ENCODE measurements at regions not wholly inside any gene's neighbourhood (a gene's known extent, or its start where the extent isn't known, plus 50 kb on each side); places are given as distances from the start of the nearest gene placed in this dataset.

DNA sequence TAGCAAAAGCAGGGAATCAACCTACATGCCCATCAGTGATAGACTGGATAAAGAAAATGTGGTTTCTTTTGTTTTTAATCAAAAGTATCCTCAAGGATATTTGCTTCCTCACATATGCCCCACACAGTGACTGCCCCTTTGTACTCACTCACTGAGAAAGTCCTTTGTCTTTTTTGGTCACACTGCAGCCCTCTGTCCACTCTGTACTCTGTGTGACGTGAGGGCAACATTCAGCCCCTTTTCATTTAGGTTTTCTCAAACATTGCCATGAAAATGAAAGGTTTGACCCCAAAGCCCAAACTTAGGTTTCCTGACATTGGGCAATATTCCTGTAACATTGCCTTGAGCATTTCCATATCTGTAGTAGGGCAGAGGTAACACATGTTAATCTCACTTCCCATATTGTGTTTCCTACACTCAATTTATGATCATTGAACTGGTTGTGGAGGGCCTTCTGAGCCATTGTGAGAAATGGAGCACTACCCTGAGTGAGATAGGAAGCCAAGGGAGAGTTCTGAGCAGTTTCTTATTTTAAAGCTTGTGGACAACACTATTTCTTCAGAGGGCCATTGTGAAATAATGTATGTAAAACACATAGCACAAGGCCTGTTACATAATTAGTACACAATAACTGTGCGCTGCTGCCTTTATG, 501.9 kb upstream of the C1orf87 start:
- DNase-seq, result no peak

DNA sequence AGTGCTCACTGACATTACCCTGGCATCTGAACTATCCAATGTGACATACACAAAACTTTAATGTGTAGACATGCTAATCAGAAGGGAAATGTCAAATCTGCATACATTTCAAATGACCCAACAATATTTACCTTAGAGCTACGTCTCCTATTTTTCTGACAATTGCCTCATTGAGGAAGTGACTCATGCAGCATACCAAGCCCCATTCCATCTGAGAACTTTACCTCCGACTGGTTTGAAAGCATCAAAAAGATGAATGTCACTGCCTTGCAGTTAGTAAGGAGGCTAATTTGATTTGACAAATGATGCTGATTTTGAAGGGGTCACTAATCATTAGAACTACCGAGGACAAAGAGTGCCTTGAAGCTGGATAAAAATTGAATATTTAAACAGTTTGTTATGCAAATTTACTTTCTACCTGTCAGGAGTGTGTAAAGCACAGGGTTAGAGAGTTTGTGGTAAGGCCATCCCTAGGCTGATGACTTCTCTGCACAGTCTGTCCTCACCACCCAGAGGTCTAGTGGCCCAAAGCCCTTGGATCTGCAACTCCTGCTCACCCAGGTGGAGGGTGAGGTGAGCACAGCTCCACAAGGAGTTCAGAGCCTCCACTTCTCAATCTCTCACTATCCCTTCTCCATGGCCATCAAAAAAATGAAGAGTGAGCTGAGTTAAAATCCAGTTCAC, 500.3 kb upstream of the C1orf87 start:
- DNase-seq, result no peak

DNA sequence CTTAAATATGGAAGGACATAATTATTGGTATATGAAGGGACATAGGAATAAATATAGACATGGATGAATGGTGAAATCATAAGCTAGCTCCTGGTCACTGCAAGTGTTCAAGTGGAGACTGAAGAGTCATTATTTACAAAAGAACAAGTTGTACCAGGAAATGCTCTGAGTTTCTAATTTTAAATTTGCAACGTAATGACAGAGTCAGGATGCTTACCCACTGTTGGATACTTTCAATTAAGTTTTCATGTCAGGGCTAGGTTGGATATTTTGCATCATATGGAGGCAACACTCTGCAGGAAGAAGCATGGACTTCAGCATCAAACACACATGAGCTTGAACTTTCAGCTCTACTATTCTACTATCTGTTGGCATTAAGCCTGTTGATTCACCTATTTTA, 499.6 kb upstream of the C1orf87 start:
- DNase-seq, result no peak

- DNase-seq, result no peak
Measured at GRCh38 chr1:60572378-60572777, 498.8 kb upstream of the C1orf87 start.

GRCh38 chr1:60571811-60572210, 498.2 kb upstream of the C1orf87 start:
- no peak for DNase-seq

DNA sequence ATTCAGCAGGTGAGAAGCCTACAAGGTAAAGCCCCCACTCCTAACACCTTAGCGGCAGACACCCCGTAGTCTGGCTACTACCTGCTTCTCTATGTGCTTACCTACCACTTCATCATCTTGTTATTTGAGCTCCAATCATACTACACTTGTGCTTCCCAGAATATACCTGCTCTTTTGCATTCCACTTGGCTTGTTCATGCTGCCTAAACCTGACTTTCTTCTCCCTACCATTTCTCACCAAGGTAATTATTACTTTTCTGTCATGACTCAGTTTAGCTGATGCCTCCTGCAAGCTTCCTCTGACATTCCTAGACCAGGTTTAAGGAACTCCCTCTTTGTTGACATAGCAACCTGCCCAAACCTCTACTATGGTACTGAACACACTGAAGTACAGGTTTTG, 495.6 kb upstream of the C1orf87 start:
- DNase-seq, result no peak

DNA sequence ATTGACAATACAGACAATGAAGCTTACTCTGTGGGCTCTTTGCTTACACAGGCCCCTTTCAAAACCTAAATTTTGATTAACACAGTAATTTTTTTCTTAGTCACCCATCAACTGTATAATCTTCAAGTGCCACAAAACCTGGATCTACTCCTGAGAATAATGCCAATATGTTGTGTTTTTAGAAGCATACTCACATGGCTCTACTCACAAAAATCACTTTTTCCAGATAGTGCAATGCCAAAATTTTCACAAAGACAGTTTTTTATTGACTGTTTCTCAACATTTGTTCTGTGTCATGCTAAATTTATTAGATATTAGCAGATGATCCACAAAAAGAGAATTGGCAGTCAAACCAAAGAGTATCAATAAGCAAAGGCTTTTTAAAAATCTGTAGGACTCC, 493.7 kb upstream of the C1orf87 start:
- no peak for DNase-seq

DNA sequence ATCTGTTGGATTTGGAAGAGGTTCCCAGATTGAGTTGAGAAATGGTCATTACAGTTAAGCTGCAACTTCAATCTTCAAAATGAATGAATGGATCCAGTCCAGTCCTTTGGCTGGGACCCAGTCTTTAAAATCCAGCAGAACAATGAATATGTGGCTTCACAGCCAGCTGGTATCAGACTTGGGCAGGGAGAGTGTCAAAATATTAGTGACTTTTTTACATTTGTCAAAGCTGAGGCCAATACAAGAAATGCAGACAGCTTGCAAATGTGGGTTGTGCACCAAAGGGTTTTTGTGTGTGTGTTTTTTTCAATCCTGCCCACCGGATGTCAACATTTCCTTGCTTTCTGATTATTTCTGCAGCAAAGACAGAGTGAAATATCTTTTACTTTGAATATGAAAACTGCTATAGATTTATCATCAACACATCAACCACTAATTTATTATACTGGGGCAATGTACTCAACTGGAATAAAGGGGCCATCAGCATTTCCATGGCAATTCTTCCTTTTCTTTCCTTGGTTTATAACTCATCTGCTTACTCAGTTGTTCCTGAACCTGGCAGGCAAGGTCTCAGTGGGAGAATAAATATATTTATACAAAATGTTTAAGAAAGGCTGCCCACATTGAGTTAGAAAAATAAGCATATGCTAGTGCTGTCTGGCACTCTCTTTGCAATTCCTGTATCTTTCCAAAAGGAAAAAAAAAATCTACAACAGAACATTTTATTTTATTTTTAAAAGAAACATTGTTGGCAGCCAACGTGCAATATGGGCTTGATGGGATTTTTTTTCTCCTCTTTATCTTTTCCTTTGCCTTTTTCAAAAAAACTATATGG, 491.6 kb upstream of the C1orf87 start:
- no peak for DNase-seq

- no peak for DNase-seq
Measured at GRCh38 chr1:60563777-60564535, 490.4 kb upstream of the C1orf87 start.

DNA sequence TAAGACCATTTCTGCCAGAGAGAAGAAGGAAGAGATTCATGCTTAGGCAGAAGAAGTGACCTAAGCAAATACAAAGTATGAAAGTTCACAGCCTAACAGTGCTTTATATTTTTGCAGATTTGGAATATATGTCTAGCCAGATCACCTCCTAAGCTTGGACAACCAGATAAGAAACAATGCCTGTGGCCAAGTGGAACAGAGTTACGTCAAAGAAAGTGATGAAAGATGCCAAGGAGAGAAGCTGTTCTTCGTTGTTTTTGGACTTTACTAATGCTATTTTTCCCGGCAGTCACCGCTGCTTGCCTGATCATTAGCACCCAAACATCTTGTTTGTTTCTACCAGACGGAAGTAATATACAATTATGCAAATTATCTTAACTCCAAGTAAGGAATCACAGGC, 489.2 kb upstream of the C1orf87 start:
- no peak for DNase-seq

- DNase-seq, result no peak
Measured at GRCh38 chr1:60560701-60561100, 487.1 kb upstream of the C1orf87 start.

GRCh38 chr1:60558236-60558635, 484.7 kb upstream of the C1orf87 start:
- DNase-seq, result no peak

DNA sequence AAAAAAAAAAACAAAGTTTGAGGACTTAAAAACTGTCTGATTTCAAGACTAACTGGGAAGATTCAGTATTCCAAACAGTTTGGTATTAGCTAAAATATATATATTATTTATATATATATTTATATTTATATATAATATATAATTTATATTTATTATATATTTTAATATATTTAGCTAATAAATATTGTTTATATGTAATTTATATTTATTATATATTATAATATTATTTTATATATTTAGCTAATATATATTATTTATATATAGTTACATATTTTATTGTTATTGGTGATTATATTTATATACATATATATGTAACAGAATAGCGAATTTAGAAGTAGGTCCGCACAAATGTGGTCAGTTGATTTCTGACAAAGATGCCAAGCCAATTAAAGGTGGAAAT, 480.2 kb upstream of the C1orf87 start:
- no peak for DNase-seq

- no peak for DNase-seq
Measured at GRCh38 chr1:60547821-60548220, 474.3 kb upstream of the C1orf87 start.

DNA sequence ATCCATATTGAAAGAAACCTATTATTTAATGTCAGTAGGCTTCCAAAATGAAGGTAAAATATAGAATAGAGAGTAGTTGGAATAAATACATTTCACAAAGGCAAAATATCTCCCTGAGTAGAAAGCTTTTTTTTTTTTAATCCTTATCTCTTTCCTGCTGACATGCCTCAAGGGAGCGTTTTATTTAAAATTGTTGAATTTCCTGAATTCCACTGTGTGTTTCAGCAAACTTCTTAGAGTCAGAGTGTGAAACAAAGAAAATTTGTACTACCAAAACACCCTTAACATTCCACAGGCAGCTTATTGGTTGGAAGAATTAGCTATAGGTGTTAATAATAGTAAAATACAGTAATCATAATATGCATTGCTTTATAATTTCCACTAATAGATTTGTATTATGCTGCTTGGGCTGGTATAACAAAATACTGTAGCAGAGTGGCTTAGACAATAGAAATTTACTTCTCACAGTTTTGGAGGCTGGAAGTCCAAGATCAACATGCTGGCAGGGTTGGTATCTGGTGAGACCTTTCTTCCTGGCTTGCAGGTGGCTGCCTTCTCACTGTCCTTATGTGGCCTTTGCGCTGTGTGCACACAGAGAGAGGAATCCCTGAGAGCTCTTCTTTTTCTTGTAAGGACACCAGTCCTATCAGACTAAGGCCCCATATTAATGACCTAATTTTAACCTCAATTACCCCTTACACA, 468.4 kb upstream of the C1orf87 start:
- no peak for DNase-seq

DNA sequence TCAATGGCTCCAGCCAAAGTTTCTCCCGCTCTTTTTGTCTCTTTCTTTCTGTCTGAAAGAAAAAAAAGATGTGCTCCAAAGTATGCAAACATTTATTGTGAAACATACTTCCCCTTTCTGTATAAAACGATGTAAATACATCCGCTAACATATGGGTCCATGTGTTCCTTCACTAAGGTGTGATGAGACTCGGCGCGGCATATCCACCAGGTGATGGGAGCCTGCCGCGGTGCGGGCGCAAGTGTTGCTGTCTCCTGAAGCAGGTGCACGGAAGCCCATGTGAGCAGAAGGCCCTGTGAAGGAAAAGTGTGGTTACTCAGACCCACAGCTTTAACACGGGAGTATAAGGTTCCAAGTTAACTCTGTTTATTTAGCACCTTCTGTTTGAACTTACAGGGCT, 466.6 kb upstream of the C1orf87 start:
- DNase-seq, result no peak

- no peak for DNase-seq
Measured at GRCh38 chr1:60535713-60536112, 462.1 kb upstream of the C1orf87 start.

GRCh38 chr1:60527567-60527966, 454.0 kb upstream of the C1orf87 start:
- no peak for DNase-seq

GRCh38 chr1:60516996-60517395, 443.4 kb upstream of the C1orf87 start:
- no peak for DNase-seq

GRCh38 chr1:60510162-60510561, 436.6 kb upstream of the C1orf87 start:
- no peak for DNase-seq

GRCh38 chr1:60504206-60504840, 430.8 kb upstream of the C1orf87 start:
- DNase-seq, result no peak

DNA sequence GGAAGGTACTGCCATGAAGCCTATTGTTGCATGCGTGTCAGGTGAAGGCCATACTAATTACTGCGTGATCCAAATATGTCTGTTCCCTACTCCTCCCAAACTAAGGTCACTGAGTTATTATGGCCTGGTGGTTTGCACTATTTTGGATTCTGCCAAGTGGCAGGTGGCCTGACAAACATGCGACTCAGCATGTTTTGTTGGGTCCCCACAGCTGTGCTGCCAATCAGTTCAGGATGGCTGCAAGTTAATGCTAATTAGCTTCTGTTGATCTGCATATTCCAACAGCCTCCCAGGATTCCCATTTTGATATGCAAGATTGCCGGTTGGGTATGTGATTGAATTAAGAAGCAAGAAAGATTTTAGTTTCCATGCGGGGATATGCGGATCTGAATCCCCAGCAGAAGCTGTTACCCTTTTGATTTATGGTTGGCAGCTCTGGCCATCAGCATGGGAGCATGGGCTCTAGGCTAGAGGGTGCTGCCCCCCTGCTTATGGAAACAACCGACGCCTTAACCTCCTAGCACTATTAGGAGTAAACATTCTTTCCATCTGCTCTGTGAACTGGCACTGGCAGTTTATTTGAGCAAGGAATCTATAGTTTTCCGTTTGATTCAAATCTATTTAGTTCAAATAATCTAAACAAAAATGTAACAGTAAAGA, 429.8 kb upstream of the C1orf87 start:
- DNase-seq, result no peak

Measured in activated CD4-positive, alpha-beta T cell treated with anti-CD3 and anti-CD28 coated beads, Interleukin-2, amount 50 U/mL, for 1 hour (primary cell).